Astrocyte (in vitro differentiated cells and primary cell): ENCODE measurements at regions not wholly inside any gene's neighbourhood (a gene's known extent, or its start where the extent isn't known, plus 50 kb on each side); places are given as distances from the start of the nearest gene placed in this dataset.

Experiments
- DNase-seq: peaks from one replicate; pipeline ENCODE4 v3.0.0-alpha.2; 2010; ENCODE audit warnings: low read depth
- FAIRE-seq: peaks from 2 replicates; lab custom pipeline; 2011; peaks lifted over from hg19 to GRCh38; lab: Jason Lieb, UNC
- H2AFZ ChIP-seq: 2 replicates; pipeline ENCODE4 v1.6.0; 2012; ENCODE audit warnings: low read depth, low read length, inconsistent platforms
- H3K27ac ChIP-seq: 2 replicates; pipeline ENCODE4 v1.5.1; 2011; ENCODE audit warnings: low read depth, low read length, inconsistent platforms
- H3K27me3 ChIP-seq: 2 replicates; pipeline ENCODE4 v1.6.0; 2011; ENCODE audit warnings: low read length, inconsistent platforms; ENCODE audit not compliant: insufficient read depth
- H3K36me3 ChIP-seq: 2 replicates; pipeline ENCODE4 v1.5.1; 2011; ENCODE audit warnings: low read length, inconsistent platforms; ENCODE audit not compliant: insufficient read depth
- H3K4me1 ChIP-seq: 2 replicates; pipeline ENCODE4 v1.5.1; 2011; ENCODE audit warnings: low read length, inconsistent platforms; ENCODE audit not compliant: insufficient read depth
- H3K4me2 ChIP-seq: 2 replicates; pipeline ENCODE4 v1.6.0; 2012; ENCODE audit warnings: low read length, inconsistent platforms
- H3K4me3 ChIP-seq: 2 replicates; pipeline ENCODE4 v1.5.1; 2011; ENCODE audit warnings: low read depth, mild to moderate bottlenecking, low read length, inconsistent platforms; ENCODE audit not compliant: insufficient read depth
- H3K79me2 ChIP-seq: 2 replicates; pipeline ENCODE4 v1.6.0; 2012; ENCODE audit warnings: mild to moderate bottlenecking, low read length, inconsistent platforms; ENCODE audit not compliant: insufficient read depth
- H3K9ac ChIP-seq: 2 replicates; pipeline ENCODE4 v1.6.0; 2012; ENCODE audit warnings: mild to moderate bottlenecking, low read length, inconsistent platforms
- H3K9me3 ChIP-seq: 2 replicates; pipeline ENCODE4 v1.5.1; 2012; ENCODE audit warnings: low read depth, mild to moderate bottlenecking, low read length, inconsistent platforms; ENCODE audit not compliant: insufficient read depth
- H4K20me1 ChIP-seq: 2 replicates; pipeline ENCODE4 v1.6.0; 2012; ENCODE audit warnings: low read length, inconsistent platforms; ENCODE audit not compliant: insufficient read depth
- H3K27ac Mint-ChIP-seq: one replicate; pipeline ENCODE4 v1.8.0; 2021; ENCODE audit warnings: mild to moderate bottlenecking, mixed read lengths; ENCODE audit not compliant: unreplicated experiment
- H3K27me3 Mint-ChIP-seq: one replicate; pipeline ENCODE4 v1.8.0; 2021; ENCODE audit warnings: low read depth, mixed read lengths; ENCODE audit not compliant: unreplicated experiment
- H3K36me3 Mint-ChIP-seq: one replicate; pipeline ENCODE4 v1.8.0; 2021; ENCODE audit warnings: low read depth, mixed read lengths; ENCODE audit not compliant: unreplicated experiment
- H3K4me1 Mint-ChIP-seq: one replicate; pipeline ENCODE4 v1.8.0; 2021; ENCODE audit warnings: low read depth, mixed read lengths; ENCODE audit not compliant: unreplicated experiment
- H3K4me3 Mint-ChIP-seq: one replicate; pipeline ENCODE4 v1.8.0; 2021; ENCODE audit warnings: mild to moderate bottlenecking, moderate library complexity, mixed read lengths; ENCODE audit not compliant: unreplicated experiment
- H3K9me3 Mint-ChIP-seq: one replicate; pipeline ENCODE4 v1.8.0; 2021; ENCODE audit warnings: mild to moderate bottlenecking, mixed read lengths; ENCODE audit not compliant: unreplicated experiment
- CTCF ChIP-seq: IDR thresholded peaks from 2 replicates; pipeline ENCODE4 v1.5.1; 2011; ENCODE audit warnings: low read depth, mild to moderate bottlenecking, inconsistent platforms, low read length, moderate library complexity; ENCODE audit not compliant: insufficient read depth
- EZH2 ChIP-seq: IDR thresholded peaks from 2 replicates; pipeline ENCODE4 v1.6.1; 2012; ENCODE audit warnings: mild to moderate bottlenecking, low read length, inconsistent platforms; ENCODE audit not compliant: insufficient read depth

GRCh38 chr10:44765299-44765698, 145.8 kb upstream of the TMEM72 start:
- Mint-ChIP-seq H3K9me3 (peaks cover 2% of the 10 kb centered on the region), H3K27ac (no peak overlapping the region), H3K27me3 (peaks cover 18% of the 10 kb centered on the region), H3K36me3 (no peaks in the 10 kb centered on the region), H3K4me3 (no peak overlapping the region), H3K4me1 (no peaks in the 10 kb centered on the region)
- Histone ChIP-seq H2AFZ (no peak overlapping the region), H3K79me2 (no peaks in the 10 kb centered on the region), H3K9me3 (no peaks in the 10 kb centered on the region), H3K4me1 (peaks cover 8% of the 10 kb centered on the region), H3K36me3 (no peaks in the 10 kb centered on the region), H3K27me3 (no peaks in the 10 kb centered on the region), H3K4me3 (no peak overlapping the region), H3K27ac (no peak overlapping the region), H4K20me1 (no peaks in the 10 kb centered on the region), H3K9ac (no peak overlapping the region), H3K4me2 (no peak overlapping the region)
- TF ChIP-seq CTCF (no peak), EZH2 (no peak)
- no peak for FAIRE-seq
- DNase-seq = no peak

- Histone ChIP-seq H3K4me3 (no peak overlapping the region), H3K36me3 (no peaks in the 10 kb centered on the region), H3K9ac (no peak overlapping the region), H3K27ac (no peak overlapping the region), H3K27me3 (no peaks in the 10 kb centered on the region), H3K4me1 (no peaks in the 10 kb centered on the region), H3K4me2 (no peak overlapping the region), H3K79me2 (no peaks in the 10 kb centered on the region), H4K20me1 (no peaks in the 10 kb centered on the region), H3K9me3 (no peaks in the 10 kb centered on the region), H2AFZ (no peak overlapping the region)
- FAIRE-seq (no peak), DNase-seq (no peak)
- TF ChIP-seq EZH2 = no peak
- no peak for TF ChIP-seq CTCF
- H3K4me1 Mint-ChIP-seq = no peaks in the 10 kb centered on the region
- peaks cover 19% of the 10 kb centered on the region for H3K27me3 Mint-ChIP-seq
- H3K9me3 Mint-ChIP-seq = peaks cover 2% of the 10 kb centered on the region
- no peak overlapping the region for H3K27ac Mint-ChIP-seq
- no peak overlapping the region for H3K4me3 Mint-ChIP-seq
- no peaks in the 10 kb centered on the region for H3K36me3 Mint-ChIP-seq
These were observed 144.5 kb upstream of the TMEM72 start for GRCh38 chr10:44766631-44767030.

GRCh38 chr10:44769450-44769849, 141.7 kb upstream of the TMEM72 start:
- H3K9me3 Mint-ChIP-seq = no peaks in the 10 kb centered on the region
- Histone ChIP-seq H3K79me2 (no peaks in the 10 kb centered on the region), H2AFZ (no peak overlapping the region), H3K4me3 (no peak overlapping the region), H3K4me2 (no peak overlapping the region), H3K27ac (no peak overlapping the region), H3K27me3 (no peaks in the 10 kb centered on the region), H4K20me1 (no peaks in the 10 kb centered on the region), H3K36me3 (no peaks in the 10 kb centered on the region), H3K9me3 (no peaks in the 10 kb centered on the region), H3K4me1 (no peaks in the 10 kb centered on the region), H3K9ac (no peak overlapping the region)
- H3K4me3 Mint-ChIP-seq = no peak overlapping the region
- no peaks in the 10 kb centered on the region for H3K4me1 Mint-ChIP-seq
- FAIRE-seq (no peak), DNase-seq (no peak)
- H3K36me3 Mint-ChIP-seq = no peaks in the 10 kb centered on the region
- TF ChIP-seq EZH2 = no peak
- no peak for TF ChIP-seq CTCF
- no peak overlapping the region for H3K27ac Mint-ChIP-seq
- peaks cover 26% of the 10 kb centered on the region for H3K27me3 Mint-ChIP-seq
